NB4 (cell line): ENCODE measurements at regions not wholly inside any gene's neighbourhood (a gene's known extent, or its start where the extent isn't known, plus 50 kb on each side); places are given as distances from the start of the nearest gene placed in this dataset.

Source experiments
- MYC ChIP-seq: IDR thresholded peaks from 2 replicates; pipeline ENCODE4 v1.6.1; 2011; ENCODE audit warnings: low read depth, low read length
- POLR2A ChIP-seq: IDR thresholded peaks from 2 replicates; pipeline ENCODE4 v1.6.1; 2011; ENCODE audit warnings: mild to moderate bottlenecking; ENCODE audit not compliant: insufficient read length; ENCODE audit errors: extremely low read depth
- TF ChIP-seq, protein P1 (sequence below): IDR thresholded peaks from one replicate; pipeline ENCODE4 v1.5.1; 2012; ENCODE audit warnings: low read depth, low read length
- TF ChIP-seq, protein P2 (sequence below): IDR thresholded peaks from 2 replicates; pipeline ENCODE4 v1.6.1; 2011; ENCODE audit warnings: low read depth, low read length

DNA sequence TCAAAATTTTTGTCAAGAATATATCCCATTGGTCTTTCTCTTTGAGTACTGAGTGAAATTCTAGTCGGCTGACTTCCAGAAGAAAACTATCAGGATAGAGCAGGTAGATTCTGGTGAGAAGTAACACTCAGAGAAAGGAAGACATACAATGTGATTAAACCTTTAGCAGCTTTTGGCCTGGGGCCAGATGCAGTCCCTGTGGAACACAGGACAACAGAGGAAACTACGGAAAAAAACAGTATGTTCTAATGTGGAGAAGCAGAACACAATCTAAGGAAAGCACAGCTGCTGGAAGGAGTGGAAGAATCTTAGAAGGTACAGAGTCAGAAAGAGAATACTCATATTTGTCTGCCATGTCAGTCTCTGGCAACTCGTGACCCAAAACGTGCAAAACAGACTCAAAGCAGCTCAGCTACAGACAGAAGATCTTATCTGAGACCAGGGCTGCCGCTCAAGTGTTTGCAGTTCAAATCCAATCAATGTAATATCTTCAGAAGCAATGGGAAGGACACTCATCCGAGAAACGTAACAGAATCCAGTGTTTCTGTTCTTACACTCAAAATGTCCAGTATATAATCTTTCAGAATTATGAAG, 283.8 kb downstream of the MRPL39 start:
- TF ChIP-seq MYC (no peak), POLR2A (no peak)
- TF ChIP-seq, protein P1, sequence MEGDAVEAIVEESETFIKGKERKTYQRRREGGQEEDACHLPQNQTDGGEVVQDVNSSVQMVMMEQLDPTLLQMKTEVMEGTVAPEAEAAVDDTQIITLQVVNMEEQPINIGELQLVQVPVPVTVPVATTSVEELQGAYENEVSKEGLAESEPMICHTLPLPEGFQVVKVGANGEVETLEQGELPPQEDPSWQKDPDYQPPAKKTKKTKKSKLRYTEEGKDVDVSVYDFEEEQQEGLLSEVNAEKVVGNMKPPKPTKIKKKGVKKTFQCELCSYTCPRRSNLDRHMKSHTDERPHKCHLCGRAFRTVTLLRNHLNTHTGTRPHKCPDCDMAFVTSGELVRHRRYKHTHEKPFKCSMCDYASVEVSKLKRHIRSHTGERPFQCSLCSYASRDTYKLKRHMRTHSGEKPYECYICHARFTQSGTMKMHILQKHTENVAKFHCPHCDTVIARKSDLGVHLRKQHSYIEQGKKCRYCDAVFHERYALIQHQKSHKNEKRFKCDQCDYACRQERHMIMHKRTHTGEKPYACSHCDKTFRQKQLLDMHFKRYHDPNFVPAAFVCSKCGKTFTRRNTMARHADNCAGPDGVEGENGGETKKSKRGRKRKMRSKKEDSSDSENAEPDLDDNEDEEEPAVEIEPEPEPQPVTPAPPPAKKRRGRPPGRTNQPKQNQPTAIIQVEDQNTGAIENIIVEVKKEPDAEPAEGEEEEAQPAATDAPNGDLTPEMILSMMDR, result no peak
- TF ChIP-seq, protein P2, sequence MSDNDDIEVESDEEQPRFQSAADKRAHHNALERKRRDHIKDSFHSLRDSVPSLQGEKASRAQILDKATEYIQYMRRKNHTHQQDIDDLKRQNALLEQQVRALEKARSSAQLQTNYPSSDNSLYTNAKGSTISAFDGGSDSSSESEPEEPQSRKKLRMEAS, result no peak
